Upper lobe of left lung (tissue), 6 donors: ENCODE measurements at regions not wholly inside any gene's neighbourhood (a gene's known extent, or its start where the extent isn't known, plus 50 kb on each side); places are given as distances from the start of the nearest gene placed in this dataset.

Experiments
- ATAC-seq, 2 donors: fragments of 200-7000 bp; cut with Tn5 transposase; one replicate each; pipeline ENCODE4 v1.9.1; 2022; ENCODE audit warnings: mild to moderate bottlenecking in 2 of 2, moderate library complexity in 2 of 2; ENCODE audit not compliant: low FRiP score in 2 of 2
- DNase-seq, 2 donors: peaks; one replicate each; pipeline ENCODE4 v3.0.0-alpha.2; 2019 to 2020
- H3K27ac ChIP-seq, 4 donors: fragments of 200-600 bp; sonication (generic); one replicate each; pipeline ENCODE4 v1.5.1; 2016 to 2019
- H3K27me3 ChIP-seq, 4 donors: fragments of 200-600 bp; sonication (generic); one replicate each; pipeline ENCODE4 v1.5.1; 2017 to 2019
- H3K36me3 ChIP-seq, 4 donors: fragments of 200-600 bp; sonication (generic); one replicate each; pipeline ENCODE4 v1.5.1; 2016 to 2019
- H3K4me1 ChIP-seq, 4 donors: fragments of 200-600 bp; sonication (generic); one replicate each; pipeline ENCODE4 v1.5.1; 2018 to 2019
- H3K4me3 ChIP-seq, 4 donors: fragments of 200-600 bp; sonication (generic); one replicate each; pipeline ENCODE4 v1.5.1; 2017 to 2019; ENCODE audit warnings: mild to moderate bottlenecking in 2 of 4, moderate library complexity in 1 of 4
- H3K9me3 ChIP-seq, 4 donors: fragments of 200-600 bp; sonication (generic); one replicate each; pipeline ENCODE4 v1.5.1; 2018 to 2019
- CTCF ChIP-seq, 6 experiments: fragments of 450-650 bp in 4 of 6; fragments of 200-600 bp in 2 of 6; sonication (generic) in 2 of 6; IDR thresholded peaks; one replicate each; pipeline ENCODE4 v1.5.1; 2016 to 2019; ENCODE audit warnings: antibody characterized with exemption in 6 of 6
- EP300 ChIP-seq, 4 donors: sonication (generic); formaldehyde crosslinking; IDR thresholded peaks; one replicate each; pipeline ENCODE4 v1.5.1; 2017; ENCODE audit warnings: antibody characterized with exemption in 4 of 4, control low read depth in 2 of 4
- POLR2A ChIP-seq, 4 donors: fragments of 450-650 bp; IDR thresholded peaks; one replicate each; pipeline ENCODE4 v1.5.1; 2016 to 2017; ENCODE audit warnings: antibody characterized with exemption in 4 of 4, mild to moderate bottlenecking in 2 of 4
- POLR2AphosphoS5 ChIP-seq, 2 donors: sonication (generic); formaldehyde crosslinking; IDR thresholded peaks; one replicate each; pipeline ENCODE4 v1.5.1; 2017; ENCODE audit warnings: antibody characterized with exemption in 2 of 2
- WGBS, 2 donors: methylation state at CpG; one replicate each; pipeline ENCODE4 v1.1.5; 2017 to 2018; 5-methylcytosine and 5-hydroxymethylcytosine counted together
- donor health status: DM: no; HTN: no; CAD: no; lungs with moderate emphysema.
- donor health status: DM: no; HTN: yes; CAD: no; lungs with severe emphysema.

GRCh38 chr13:44765001-44765471 lies 188.9 kb upstream of the TSC22D1 start:
- no peak overlapping the region for H3K4me3 ChIP-seq
- no peak for TF ChIP-seq CTCF (IDR thresholded peaks at IDR 0.05)
- no peak for TF ChIP-seq POLR2A (IDR thresholded peaks at IDR 0.05)
- TF ChIP-seq EP300 (IDR thresholded peaks at IDR 0.05): no peak
- TF ChIP-seq POLR2AphosphoS5 (IDR thresholded peaks at IDR 0.05): no peak
- WGBS, 2 donors: 77 to 80% methylated on average over 4 of the region's 4 CpGs
- DNase-seq (no peak), ATAC-seq (no peak)
- H3K27ac ChIP-seq: no peak overlapping the region
- peaks cover 0 to 6% (median 1%) of the 10 kb centered on the region in 4 donors for H3K4me1 ChIP-seq
- H3K36me3 ChIP-seq: no peaks in the 10 kb centered on the region
- H3K27me3 ChIP-seq: no peaks in the 10 kb centered on the region
- no peaks in the 10 kb centered on the region for H3K9me3 ChIP-seq

- no peaks in the 10 kb centered on the region for H3K9me3 ChIP-seq
- peak in 1 of 2 donors; percentile 48 for DNase-seq
- no peaks in the 10 kb centered on the region for H3K27me3 ChIP-seq
- H3K4me3 ChIP-seq: no peak overlapping the region
- TF ChIP-seq POLR2AphosphoS5 (IDR thresholded peaks at IDR 0.05): no peak
- no peak for TF ChIP-seq CTCF (IDR thresholded peaks at IDR 0.05)
- no peak for TF ChIP-seq POLR2A (IDR thresholded peaks at IDR 0.05)
- no peak for TF ChIP-seq EP300 (IDR thresholded peaks at IDR 0.05)
- H3K27ac ChIP-seq: no peak overlapping the region
- WGBS, 2 donors: 51 to 65% methylated on average over 8 of the region's 8 CpGs
- no peak for ATAC-seq
- H3K36me3 ChIP-seq: no peaks in the 10 kb centered on the region
- H3K4me1 ChIP-seq: peaks cover 0 to 6% (median 0%) of the 10 kb centered on the region in 4 donors
Observed at GRCh38 chr13:44764302-44764692, 188.2 kb upstream of the TSC22D1 start.

GRCh38 chr13:44763615-44764301 lies 187.6 kb upstream of the TSC22D1 start:
- Histone ChIP-seq H3K27me3 (no peaks in the 10 kb centered on the region), H3K4me1 (peaks cover 0 to 6% (median 0%) of the 10 kb centered on the region in 4 donors), H3K27ac (no peak overlapping the region), H3K36me3 (no peaks in the 10 kb centered on the region), H3K4me3 (no peak overlapping the region), H3K9me3 (no peaks in the 10 kb centered on the region)
- ATAC-seq (peak in 1 of 2 donors; percentile 42), DNase-seq (no peak)
- no peak for TF ChIP-seq CTCF (IDR thresholded peaks at IDR 0.05)
- 55 to 60% methylated on average over 11 of the region's 11 CpGs for WGBS, 2 donors

- ATAC-seq: no peak
Observed at GRCh38 chr13:44762911-44763310, 186.8 kb upstream of the TSC22D1 start.

More at GRCh38 chr13:44762911-44763310, 186.8 kb upstream of the TSC22D1 start:
- Histone ChIP-seq H3K4me3 (no peak overlapping the region), H3K27me3 (no peaks in the 10 kb centered on the region), H3K27ac (no peak overlapping the region), H3K9me3 (no peaks in the 10 kb centered on the region), H3K4me1 (peaks cover 0 to 6% (median 0%) of the 10 kb centered on the region in 4 donors), H3K36me3 (no peaks in the 10 kb centered on the region)
- 84 to 85% methylated on average over 1 of the region's 1 CpG for WGBS, 2 donors
- no peak for DNase-seq
- TF ChIP-seq CTCF (IDR thresholded peaks at IDR 0.05): no peak
- TF ChIP-seq POLR2A (IDR thresholded peaks at IDR 0.05): no peak
- no peak for TF ChIP-seq EP300 (IDR thresholded peaks at IDR 0.05)
- TF ChIP-seq POLR2AphosphoS5 (IDR thresholded peaks at IDR 0.05): no peak
